BE2C (cell line): ENCODE measurements at regions not wholly inside any gene's neighbourhood (a gene's known extent, or its start where the extent isn't known, plus 50 kb on each side); places are given as distances from the start of the nearest gene placed in this dataset.
"Not testable (repeated sequence)": the region's sequence is repeated elsewhere in the genome, so short reads cannot be mapped to it uniquely, and the experiment has no call there.

ENCODE experiments used
- DNase-seq: peaks from one replicate; pipeline ENCODE4 v3.0.0-alpha.2; 2020
- H3K27me3 ChIP-seq: fragments of 250-450 bp; sonication (Bioruptor Pico); 2 replicates; pipeline ENCODE4 v1.5.1; 2020; ENCODE audit warnings: mild to moderate bottlenecking
- H3K36me3 ChIP-seq: fragments of 250-450 bp; sonication (Bioruptor Pico); 2 replicates; pipeline ENCODE4 v1.5.1; 2020; ENCODE audit warnings: mild to moderate bottlenecking
- H3K4me1 ChIP-seq: fragments of 250-450 bp; sonication (Bioruptor Pico); 2 replicates; pipeline ENCODE4 v1.5.1; 2020
- H3K4me3 ChIP-seq: 2 replicates; pipeline ENCODE4 v1.5.1; 2011; ENCODE audit warnings: low read depth, low read length
- H3K9me3 ChIP-seq: fragments of 250-450 bp; sonication (Bioruptor Pico); 2 replicates; pipeline ENCODE4 v1.5.1; 2020
- CTCF ChIP-seq: IDR thresholded peaks from 2 replicates; pipeline ENCODE4 v1.5.1; 2012; ENCODE audit warnings: mild to moderate bottlenecking, low read depth, low read length

GRCh38 chr5:40134883-40135520, 544.7 kb upstream of the PTGER4 start:
- no peaks in the 10 kb centered on the region for H3K27me3 ChIP-seq
- DNase-seq: no peak
- no peaks in the 10 kb centered on the region for H3K4me1 ChIP-seq
- no peaks in the 10 kb centered on the region for H3K9me3 ChIP-seq
- no peak overlapping the region for H3K4me3 ChIP-seq
- H3K36me3 ChIP-seq: no peaks in the 10 kb centered on the region
- TF ChIP-seq CTCF: no peak

- Histone ChIP-seq H3K27me3 (no peaks in the 10 kb centered on the region), H3K9me3 (no peaks in the 10 kb centered on the region; the same call in 1 of the 2 replicates), H3K4me3 (no peak overlapping the region), H3K4me1 (no peaks in the 10 kb centered on the region), H3K36me3 (no peaks in the 10 kb centered on the region)
- no peak for DNase-seq
- no peak for TF ChIP-seq CTCF
Measured at GRCh38 chr5:40124367-40124766, 555.3 kb upstream of the PTGER4 start.

- no peak overlapping the region for H3K4me3 ChIP-seq
- H3K4me1 ChIP-seq: no peaks in the 10 kb centered on the region
- H3K36me3 ChIP-seq: no peaks in the 10 kb centered on the region
- no peak for DNase-seq
- no peaks in the 10 kb centered on the region; the same call in 1 of the 2 replicates for H3K9me3 ChIP-seq
- no peaks in the 10 kb centered on the region for H3K27me3 ChIP-seq
- TF ChIP-seq CTCF: no peak
Measured at GRCh38 chr5:40121236-40121635, 558.5 kb upstream of the PTGER4 start.

- no peak for TF ChIP-seq CTCF
- no peaks in the 10 kb centered on the region for H3K9me3 ChIP-seq
- H3K36me3 ChIP-seq: no peaks in the 10 kb centered on the region
- DNase-seq: no peak
- H3K27me3 ChIP-seq: no peaks in the 10 kb centered on the region
- no peaks in the 10 kb centered on the region for H3K4me1 ChIP-seq
- no peak overlapping the region for H3K4me3 ChIP-seq
Measured at GRCh38 chr5:40112875-40113274, 566.8 kb upstream of the PTGER4 start.

- not testable (repeated sequence) for H3K36me3 ChIP-seq, H3K27me3 ChIP-seq, DNase-seq, H3K9me3 ChIP-seq, H3K4me3 ChIP-seq, H3K4me1 ChIP-seq
Measured at GRCh38 chr5:40111036-40111435, 568.7 kb upstream of the PTGER4 start.

GRCh38 chr5:40108764-40109390, 570.8 kb upstream of the PTGER4 start:
- not testable (repeated sequence) for H3K4me3 ChIP-seq, H3K9me3 ChIP-seq, DNase-seq, H3K36me3 ChIP-seq, H3K4me1 ChIP-seq, H3K27me3 ChIP-seq

- not testable (repeated sequence) for H3K4me1 ChIP-seq, DNase-seq, H3K4me3 ChIP-seq, H3K36me3 ChIP-seq, H3K27me3 ChIP-seq, H3K9me3 ChIP-seq
Measured at GRCh38 chr5:40107786-40108185, 571.9 kb upstream of the PTGER4 start.
